OCI-LY1 (cell line): ENCODE measurements at regions not wholly inside any gene's neighbourhood (a gene's known extent, or its start where the extent isn't known, plus 50 kb on each side); places are given as distances from the start of the nearest gene placed in this dataset.

Source experiments
- H2AFZ ChIP-seq: fragments of 200-600 bp; sonication (generic), shearing (Covaris generic); 2 replicates; pipeline ENCODE4 v1.6.0; 2014; ENCODE audit warnings: antibody characterized with exemption, mild to moderate bottlenecking, low read length
- H3F3A ChIP-seq: fragments of 200-600 bp; sonication (generic), shearing (Covaris generic); 2 replicates; pipeline ENCODE4 v1.6.0; 2014; ENCODE audit warnings: mild to moderate bottlenecking, antibody characterized with exemption, low read length, moderate library complexity; ENCODE audit not compliant: insufficient read depth
- H3K27ac ChIP-seq: fragments of 200-600 bp; sonication (generic); 2 replicates; pipeline ENCODE4 v1.5.1; 2014; ENCODE audit warnings: low read length, mixed run types, mild to moderate bottlenecking, low read depth; ENCODE audit not compliant: poor library complexity, severe bottlenecking
- H3K27me3 ChIP-seq: fragments of 200-600 bp; sonication (generic); 2 replicates; pipeline ENCODE4 v1.6.0; 2014; ENCODE audit warnings: antibody characterized with exemption, mild to moderate bottlenecking, low read length, moderate library complexity; ENCODE audit not compliant: insufficient read depth
- H3K36me3 ChIP-seq: fragments of 200-600 bp; sonication (generic); 2 replicates; pipeline ENCODE4 v1.6.1; 2014; ENCODE audit warnings: mild to moderate bottlenecking, antibody characterized with exemption, low read length, moderate library complexity, mixed read lengths; ENCODE audit not compliant: insufficient read depth
- H3K4me1 ChIP-seq: fragments of 200-600 bp; sonication (generic); 2 replicates; pipeline ENCODE4 v1.5.1; 2014; ENCODE audit warnings: mild to moderate bottlenecking, low read length, moderate library complexity; ENCODE audit not compliant: insufficient read depth, severe bottlenecking
- H3K4me2 ChIP-seq: fragments of 200-600 bp; sonication (generic), shearing (Covaris generic); 2 replicates; pipeline ENCODE4 v1.6.1; 2014; ENCODE audit warnings: low read length
- H3K4me3 ChIP-seq: fragments of 200-600 bp; sonication (generic); 2 replicates; pipeline ENCODE4 v1.5.1; 2014; ENCODE audit warnings: low read length, low read depth, mild to moderate bottlenecking, mixed read lengths; ENCODE audit not compliant: poor library complexity, severe bottlenecking
- H3K79me2 ChIP-seq: fragments of 200-600 bp; shearing (Covaris generic); 2 replicates; pipeline ENCODE4 v1.6.1; 2016; ENCODE audit warnings: mixed run types, low read length, mixed read lengths; ENCODE audit not compliant: insufficient read depth
- H3K9ac ChIP-seq: fragments of 200-600 bp; sonication (generic), shearing (Covaris generic); 2 replicates; pipeline ENCODE4 v1.6.1; 2014; ENCODE audit warnings: mild to moderate bottlenecking, low read length, mixed read lengths
- H3K9me2 ChIP-seq: fragments of 200-600 bp; sonication (generic), shearing (Covaris generic); 2 replicates; pipeline ENCODE4 v1.6.1; 2014; ENCODE audit warnings: low read depth, mild to moderate bottlenecking, low read length, mixed read lengths
- H3K9me3 ChIP-seq: fragments of 200-600 bp; shearing (Covaris generic); 2 replicates; pipeline ENCODE4 v1.6.1; 2014; ENCODE audit warnings: low read length, mixed read lengths
- H4K20me1 ChIP-seq: fragments of 200-600 bp; sonication (generic), shearing (Covaris generic); 2 replicates; pipeline ENCODE4 v1.6.0; 2016; ENCODE audit warnings: mild to moderate bottlenecking, low read length; ENCODE audit not compliant: insufficient read depth
- CTCF ChIP-seq: fragments of 200-600 bp; sonication (generic), shearing (Covaris generic); IDR thresholded peaks from 2 replicates; pipeline ENCODE4 v1.5.1; 2017; ENCODE audit warnings: mild to moderate bottlenecking, antibody characterized with exemption, low read length, moderate library complexity, mixed read lengths
- EZH2 ChIP-seq: fragments of 200-600 bp; sonication (generic), shearing (Covaris generic); IDR thresholded peaks from 2 replicates; pipeline ENCODE4 v1.8.0; 2017; ENCODE audit warnings: borderline replicate concordance, mixed run types, mild to moderate bottlenecking, antibody characterized with exemption, low read length, moderate library complexity, mixed read lengths

- Histone ChIP-seq H3K36me3 (no peaks in the 10 kb centered on the region), H4K20me1 (no peaks in the 10 kb centered on the region), H3K4me2 (no peak overlapping the region), H3K9me3 (no peaks in the 10 kb centered on the region), H3K9ac (no peak overlapping the region), H3K4me3 (no peak overlapping the region), H3K4me1 (no peaks in the 10 kb centered on the region), H2AFZ (no peak overlapping the region), H3F3A (no peaks in the 10 kb centered on the region), H3K9me2 (no peaks in the 10 kb centered on the region), H3K27ac (no peak overlapping the region), H3K27me3 (no peaks in the 10 kb centered on the region), H3K79me2 (no peaks in the 10 kb centered on the region)
- TF ChIP-seq EZH2: no peak
- TF ChIP-seq CTCF: no peak
Measured at GRCh38 chr16:87127766-87128147, 189.4 kb downstream of the C16orf95 start.

- H3K9me3 ChIP-seq: no peaks in the 10 kb centered on the region
- no peaks in the 10 kb centered on the region for H3K79me2 ChIP-seq
- no peak overlapping the region for H3K27ac ChIP-seq
- no peak overlapping the region for H3K4me3 ChIP-seq
- TF ChIP-seq CTCF (no peak), EZH2 (no peak)
- H3F3A ChIP-seq: no peaks in the 10 kb centered on the region
- H3K4me1 ChIP-seq: no peaks in the 10 kb centered on the region
- H3K4me2 ChIP-seq: no peak overlapping the region
- H3K27me3 ChIP-seq: no peaks in the 10 kb centered on the region
- no peaks in the 10 kb centered on the region for H4K20me1 ChIP-seq
- H3K36me3 ChIP-seq: no peaks in the 10 kb centered on the region
- no peak overlapping the region for H2AFZ ChIP-seq
- no peaks in the 10 kb centered on the region for H3K9me2 ChIP-seq
- no peak overlapping the region for H3K9ac ChIP-seq
Measured at GRCh38 chr16:87129771-87130170, 187.4 kb downstream of the C16orf95 start.

GRCh38 chr16:87131061-87131995 is 185.9 kb downstream of the C16orf95 start:
- H3K9me2 ChIP-seq: no peaks in the 10 kb centered on the region
- H3K27ac ChIP-seq: no peak overlapping the region
- no peaks in the 10 kb centered on the region for H3F3A ChIP-seq
- H3K36me3 ChIP-seq: no peaks in the 10 kb centered on the region
- no peak overlapping the region for H2AFZ ChIP-seq
- no peaks in the 10 kb centered on the region for H3K79me2 ChIP-seq
- H3K4me1 ChIP-seq: no peaks in the 10 kb centered on the region
- H3K9ac ChIP-seq: no peak overlapping the region
- H4K20me1 ChIP-seq: no peaks in the 10 kb centered on the region
- no peak for TF ChIP-seq EZH2
- no peak for TF ChIP-seq CTCF
- H3K4me3 ChIP-seq: no peak overlapping the region
- no peaks in the 10 kb centered on the region for H3K9me3 ChIP-seq
- H3K4me2 ChIP-seq: no peak overlapping the region
- no peaks in the 10 kb centered on the region for H3K27me3 ChIP-seq
